ENCODE measurements at regions not wholly inside any gene's neighbourhood (a gene's known extent, or its start where the extent isn't known, plus 50 kb on each side); places are given as distances from the start of the nearest gene placed in this dataset.

DNA sequence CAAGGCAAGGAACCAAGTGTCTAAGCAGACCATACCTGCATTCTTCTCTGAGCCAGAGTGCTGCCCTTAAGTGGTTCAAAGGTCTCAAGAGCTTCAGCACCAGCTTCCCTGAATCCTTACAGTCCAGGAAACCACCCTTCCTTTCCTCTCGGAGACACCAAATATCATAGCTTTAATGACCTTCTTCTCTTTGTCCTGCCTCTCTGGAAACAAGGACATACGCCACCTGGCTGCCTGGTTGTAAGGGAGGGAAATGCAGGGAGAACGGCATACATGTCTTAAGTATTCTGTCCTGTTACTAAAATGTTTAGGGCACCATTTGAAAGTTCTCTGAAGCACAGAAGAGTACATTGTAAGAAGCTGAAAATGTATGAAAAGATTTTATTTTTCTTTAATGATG lies 155.6 kb upstream of the ARRDC4 start:
- no peaks in the 10 kb centered on the region for H3K36me3 ChIP-seq (ENCODE audit: control insufficient read depth in 3 of 3, insufficient read depth in 2 of 3, low read depth in 1 of 3, low read length in 3 of 3)
- H3K4me3 ChIP-seq (ENCODE audit: low read depth in 1 of 3, low read length in 3 of 3) = no peak overlapping the region
- no peaks in the 10 kb centered on the region for H3K27me3 ChIP-seq (ENCODE audit: control insufficient read depth in 3 of 3, insufficient read depth in 3 of 3, low read length in 3 of 3)
- no peaks in the 10 kb centered on the region for H3K4me1 ChIP-seq (ENCODE audit: control insufficient read depth in 3 of 3, insufficient read depth in 2 of 3, low read depth in 1 of 3, low read length in 2 of 3)
- WGBS, 3 donors = 70 to 77% (median 76%) methylated on average over 3 of the region's 3 CpGs
- no peak overlapping the region for H3K27ac ChIP-seq (ENCODE audit: low read depth in 1 of 3, low read length in 2 of 3)
- FAIRE-seq (no peak), DNase-seq (no peak)
- H3K9me3 ChIP-seq (ENCODE audit: control insufficient read depth in 2 of 2, insufficient read depth in 1 of 2, low read depth in 1 of 2, low read length in 1 of 2) = no peaks in the 10 kb centered on the region

DNA sequence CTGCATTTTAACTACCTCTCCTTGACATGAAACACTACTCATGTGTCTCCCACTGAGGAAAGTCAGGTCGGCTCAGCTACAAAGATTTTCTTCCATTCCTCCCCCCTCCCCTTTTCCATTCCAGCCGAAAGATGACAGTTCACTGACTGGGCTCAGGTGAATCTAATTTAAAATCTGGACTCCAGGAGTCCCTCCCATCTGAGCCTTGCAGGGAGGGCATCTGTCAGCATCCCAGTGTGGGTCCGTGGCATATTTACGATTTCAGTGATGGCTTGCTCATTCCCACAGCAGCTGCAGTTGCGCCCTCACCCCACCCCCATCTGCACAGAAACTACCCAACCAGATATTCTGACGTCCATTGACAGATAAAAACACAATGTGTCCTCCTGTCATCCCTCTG lies 153.7 kb upstream of the ARRDC4 start:
- FAIRE-seq = no peak
- Histone ChIP-seq H3K27me3 (ENCODE audit: control insufficient read depth in 3 of 3, insufficient read depth in 3 of 3, low read length in 3 of 3) (no peaks in the 10 kb centered on the region), H3K4me3 (ENCODE audit: low read depth in 1 of 3, low read length in 3 of 3) (no peak overlapping the region), H3K36me3 (ENCODE audit: control insufficient read depth in 3 of 3, insufficient read depth in 2 of 3, low read depth in 1 of 3, low read length in 3 of 3) (no peaks in the 10 kb centered on the region), H3K4me1 (ENCODE audit: control insufficient read depth in 3 of 3, insufficient read depth in 2 of 3, low read depth in 1 of 3, low read length in 2 of 3) (no peaks in the 10 kb centered on the region), H3K9me3 (ENCODE audit: control insufficient read depth in 2 of 2, insufficient read depth in 1 of 2, low read depth in 1 of 2, low read length in 1 of 2) (peaks cover 0 to under 1% of the 10 kb centered on the region in 2 donors), H3K27ac (ENCODE audit: low read depth in 1 of 3, low read length in 2 of 3) (no peak overlapping the region)
- 75 to 81% (median 80%) methylated on average over 6 of the region's 6 CpGs for WGBS, 3 donors
- no peak for DNase-seq

DNA sequence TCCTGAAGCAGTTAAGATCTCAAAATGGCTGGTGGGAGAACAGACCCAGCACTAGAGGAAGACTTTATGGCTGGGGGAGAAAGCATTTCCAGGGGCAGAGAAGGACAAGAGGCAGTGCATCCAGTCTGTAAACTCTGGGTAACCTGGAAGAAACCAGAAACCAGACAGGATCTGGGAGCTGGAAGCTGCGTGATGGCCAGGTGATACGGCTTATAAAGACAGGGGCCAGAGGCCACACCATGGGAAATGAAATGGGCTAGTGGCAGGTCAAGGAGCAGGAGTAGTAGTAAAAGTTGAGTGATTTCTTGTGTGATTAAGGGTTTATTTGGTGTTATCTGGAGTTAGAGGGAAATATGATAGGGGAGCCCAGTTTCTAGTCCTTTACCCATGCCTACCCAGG lies 144.7 kb upstream of the ARRDC4 start:
- no peaks in the 10 kb centered on the region for H3K27me3 ChIP-seq (ENCODE audit: control insufficient read depth in 3 of 3, insufficient read depth in 3 of 3, low read length in 3 of 3)
- FAIRE-seq (no peak), DNase-seq (no peak)
- H3K36me3 ChIP-seq (ENCODE audit: control insufficient read depth in 3 of 3, insufficient read depth in 2 of 3, low read depth in 1 of 3, low read length in 3 of 3) = no peaks in the 10 kb centered on the region
- no peaks in the 10 kb centered on the region for H3K4me1 ChIP-seq (ENCODE audit: control insufficient read depth in 3 of 3, insufficient read depth in 2 of 3, low read depth in 1 of 3, low read length in 2 of 3)
- H3K27ac ChIP-seq (ENCODE audit: low read depth in 1 of 3, low read length in 2 of 3) = no peak overlapping the region
- 50 to 71% (median 69%) methylated on average over 2 of the region's 2 CpGs for WGBS, 3 donors
- H3K4me3 ChIP-seq (ENCODE audit: low read depth in 1 of 3, low read length in 3 of 3) = no peak overlapping the region
- peaks cover 0 to 6% of the 10 kb centered on the region in 2 donors for H3K9me3 ChIP-seq (ENCODE audit: control insufficient read depth in 2 of 2, insufficient read depth in 1 of 2, low read depth in 1 of 2, low read length in 1 of 2)

DNA sequence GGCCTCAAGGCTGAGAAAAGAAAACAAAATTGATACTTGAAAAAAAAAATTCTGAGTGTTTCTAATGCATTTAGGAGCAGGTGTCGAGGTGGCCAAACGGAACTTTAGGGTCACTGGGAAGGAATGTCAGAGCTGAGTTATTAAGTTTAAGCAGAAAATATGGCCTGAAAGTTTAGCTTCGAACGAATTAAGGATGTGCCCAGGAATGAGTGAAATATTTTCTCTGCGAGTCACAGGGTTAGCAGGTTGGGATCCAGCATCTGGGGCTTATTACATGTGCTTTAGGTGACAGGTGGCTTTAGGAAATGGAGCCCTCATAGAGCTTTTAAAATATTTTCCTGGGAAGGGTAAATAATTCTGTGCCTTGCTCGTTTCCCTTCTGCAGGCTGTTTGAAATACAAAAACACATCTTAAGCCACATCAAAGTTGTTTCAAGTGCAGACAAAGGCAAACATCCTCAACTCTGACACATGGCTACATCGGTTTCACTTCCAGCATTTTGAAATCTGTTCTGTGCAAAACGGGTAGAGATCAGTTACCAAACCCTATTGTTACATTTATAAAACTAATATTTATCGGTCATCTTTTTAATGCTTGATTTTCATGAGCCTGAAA lies 143.1 kb upstream of the ARRDC4 start:
- no peaks in the 10 kb centered on the region for H3K27me3 ChIP-seq (ENCODE audit: control insufficient read depth in 3 of 3, insufficient read depth in 3 of 3, low read length in 3 of 3)
- peaks cover 0 to 4% of the 10 kb centered on the region in 2 donors for H3K9me3 ChIP-seq (ENCODE audit: control insufficient read depth in 2 of 2, insufficient read depth in 1 of 2, low read depth in 1 of 2, low read length in 1 of 2)
- FAIRE-seq (no peak), DNase-seq (no peak)
- H3K27ac ChIP-seq (ENCODE audit: low read depth in 1 of 3, low read length in 2 of 3) = no peak overlapping the region
- H3K4me1 ChIP-seq (ENCODE audit: control insufficient read depth in 3 of 3, insufficient read depth in 2 of 3, low read depth in 1 of 3, low read length in 2 of 3) = no peaks in the 10 kb centered on the region
- H3K36me3 ChIP-seq (ENCODE audit: control insufficient read depth in 3 of 3, insufficient read depth in 2 of 3, low read depth in 1 of 3, low read length in 3 of 3) = no peaks in the 10 kb centered on the region
- WGBS, 3 donors = 53 to 62% (median 61%) methylated on average over 9 of the region's 9 CpGs
- no peak overlapping the region for H3K4me3 ChIP-seq (ENCODE audit: low read depth in 1 of 3, low read length in 3 of 3)

DNA sequence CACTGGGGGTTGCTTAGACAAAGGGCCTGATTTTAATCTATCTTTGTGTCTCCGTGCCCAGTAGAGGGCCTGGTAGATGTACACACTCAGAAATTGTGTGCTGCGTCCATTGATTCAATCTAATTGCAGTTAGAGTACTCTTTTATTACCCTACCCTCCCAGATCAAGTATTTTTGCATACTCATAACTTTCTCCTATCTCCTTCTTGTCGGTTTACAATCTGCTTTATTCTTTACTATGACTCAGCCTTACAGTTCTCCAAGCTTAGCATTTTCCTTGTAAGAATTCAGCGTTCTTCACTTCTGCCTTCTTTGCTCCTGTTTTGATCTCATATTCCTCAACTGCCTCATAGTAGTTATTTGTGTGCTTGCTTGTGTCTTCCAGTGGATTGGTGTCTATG lies 124.5 kb upstream of the ARRDC4 start:
- Histone ChIP-seq H3K4me1 (ENCODE audit: control insufficient read depth in 3 of 3, insufficient read depth in 2 of 3, low read depth in 1 of 3, low read length in 2 of 3) (no peaks in the 10 kb centered on the region), H3K27me3 (ENCODE audit: control insufficient read depth in 3 of 3, insufficient read depth in 3 of 3, low read length in 3 of 3) (no peaks in the 10 kb centered on the region), H3K36me3 (ENCODE audit: control insufficient read depth in 3 of 3, insufficient read depth in 2 of 3, low read depth in 1 of 3, low read length in 3 of 3) (no peaks in the 10 kb centered on the region), H3K9me3 (ENCODE audit: control insufficient read depth in 2 of 2, insufficient read depth in 1 of 2, low read depth in 1 of 2, low read length in 1 of 2) (peaks cover 0 to 8% of the 10 kb centered on the region in 2 donors), H3K4me3 (ENCODE audit: low read depth in 1 of 3, low read length in 3 of 3) (no peak overlapping the region), H3K27ac (ENCODE audit: low read depth in 1 of 3, low read length in 2 of 3) (no peak overlapping the region)
- peak in 1 of 2 donors; percentile 26 for DNase-seq
- no peak for FAIRE-seq
- 21 to 67% (median 39%) methylated on average over 4 of the region's 4 CpGs for WGBS, 3 donors

DNA sequence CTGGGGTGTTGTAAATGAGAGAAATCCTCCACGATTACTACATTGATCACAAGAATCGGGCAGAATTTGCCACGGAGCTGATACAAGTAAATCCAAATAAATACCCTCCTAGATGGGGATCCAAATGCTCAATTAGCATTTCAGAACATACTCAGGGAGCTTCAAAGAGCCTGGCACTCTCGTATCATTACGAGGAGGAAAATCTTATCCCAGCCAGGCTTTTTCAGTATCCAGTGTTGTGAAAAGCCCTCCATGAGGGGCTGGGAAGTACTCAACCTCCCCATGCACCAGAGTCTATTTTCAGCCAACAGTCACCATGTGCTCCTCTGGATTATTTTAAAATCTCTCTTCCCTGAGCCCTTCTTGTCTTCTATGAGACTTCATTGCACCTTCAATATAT lies 122.6 kb upstream of the ARRDC4 start:
- no peak for FAIRE-seq
- H3K27me3 ChIP-seq (ENCODE audit: control insufficient read depth in 3 of 3, insufficient read depth in 3 of 3, low read length in 3 of 3) = no peaks in the 10 kb centered on the region
- no peaks in the 10 kb centered on the region for H3K36me3 ChIP-seq (ENCODE audit: control insufficient read depth in 3 of 3, insufficient read depth in 2 of 3, low read depth in 1 of 3, low read length in 3 of 3)
- no peaks in the 10 kb centered on the region for H3K4me1 ChIP-seq (ENCODE audit: control insufficient read depth in 3 of 3, insufficient read depth in 2 of 3, low read depth in 1 of 3, low read length in 2 of 3)
- 52 to 57% (median 52%) methylated on average over 5 of the region's 5 CpGs for WGBS, 3 donors
- no peak overlapping the region for H3K27ac ChIP-seq (ENCODE audit: low read depth in 1 of 3, low read length in 2 of 3)
- no peak overlapping the region for H3K4me3 ChIP-seq (ENCODE audit: low read depth in 1 of 3, low read length in 3 of 3)
- peaks cover 0 to 8% of the 10 kb centered on the region in 2 donors for H3K9me3 ChIP-seq (ENCODE audit: control insufficient read depth in 2 of 2, insufficient read depth in 1 of 2, low read depth in 1 of 2, low read length in 1 of 2)
- no peak for DNase-seq

DNA sequence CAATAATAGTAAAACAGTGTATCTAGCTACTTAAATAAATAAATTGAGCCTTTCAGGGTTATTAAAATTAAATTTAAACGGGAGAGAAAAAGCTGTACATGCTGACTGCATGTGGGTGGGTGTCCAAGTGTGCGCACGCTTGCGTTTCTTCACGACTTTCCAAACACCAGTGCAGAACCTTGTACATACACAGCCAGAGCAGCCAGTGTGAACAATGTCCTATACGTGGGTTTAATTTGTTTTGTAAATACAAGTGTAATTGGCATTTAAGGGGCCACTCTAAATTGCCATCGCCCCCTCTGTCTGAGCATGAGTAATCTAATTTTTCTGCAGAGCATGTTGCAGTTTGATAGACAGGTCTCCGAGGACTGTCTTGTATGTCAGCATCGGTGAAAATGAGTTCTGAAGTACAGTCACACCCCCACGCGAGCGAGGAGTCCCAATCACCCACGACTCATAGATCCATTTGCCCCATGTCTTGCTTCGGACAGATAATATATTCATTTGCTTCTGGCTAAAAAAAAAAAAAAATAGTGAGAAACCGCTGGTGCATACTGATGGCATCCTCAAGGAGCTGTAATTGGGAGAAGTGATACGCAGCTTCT lies 121.8 kb upstream of the ARRDC4 start:
- no peak overlapping the region for H3K27ac ChIP-seq (ENCODE audit: low read depth in 1 of 3, low read length in 2 of 3)
- H3K36me3 ChIP-seq (ENCODE audit: control insufficient read depth in 3 of 3, insufficient read depth in 2 of 3, low read depth in 1 of 3, low read length in 3 of 3) = no peaks in the 10 kb centered on the region
- no peaks in the 10 kb centered on the region for H3K4me1 ChIP-seq (ENCODE audit: control insufficient read depth in 3 of 3, insufficient read depth in 2 of 3, low read depth in 1 of 3, low read length in 2 of 3)
- DNase-seq (no peak), FAIRE-seq (no peak)
- no peaks in the 10 kb centered on the region for H3K27me3 ChIP-seq (ENCODE audit: control insufficient read depth in 3 of 3, insufficient read depth in 3 of 3, low read length in 3 of 3)
- H3K9me3 ChIP-seq (ENCODE audit: control insufficient read depth in 2 of 2, insufficient read depth in 1 of 2, low read depth in 1 of 2, low read length in 1 of 2) = peaks cover 0 to 1% of the 10 kb centered on the region in 2 donors
- 69 to 75% (median 69%) methylated on average over 16 of the region's 16 CpGs for WGBS, 3 donors
- H3K4me3 ChIP-seq (ENCODE audit: low read depth in 1 of 3, low read length in 3 of 3) = no peak overlapping the region

DNA sequence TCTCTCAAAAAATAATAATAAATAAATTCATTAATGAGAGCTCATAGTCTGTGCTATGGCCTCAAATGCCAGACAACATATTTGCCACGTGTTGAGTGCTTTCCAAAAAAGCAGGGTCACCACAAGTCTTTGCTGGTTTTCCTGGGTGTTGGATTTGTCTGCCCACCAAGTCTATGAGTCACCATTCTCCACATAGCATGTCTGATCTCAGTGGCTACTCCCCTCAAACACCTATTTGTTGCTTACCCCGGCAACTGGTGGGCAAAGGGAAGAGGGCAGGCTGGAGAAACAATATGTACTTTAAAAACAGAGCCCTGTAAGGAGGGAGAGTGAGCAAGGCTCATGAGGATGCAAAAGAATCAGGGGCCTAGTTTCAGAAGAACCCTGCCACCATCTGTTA lies 120.0 kb upstream of the ARRDC4 start:
- 53 to 69% (median 65%) methylated on average over 2 of the region's 2 CpGs for WGBS, 3 donors
- no peak overlapping the region for H3K4me3 ChIP-seq (ENCODE audit: low read depth in 1 of 3, low read length in 3 of 3)
- FAIRE-seq (no peak), DNase-seq (no peak)
- no peaks in the 10 kb centered on the region for H3K9me3 ChIP-seq (ENCODE audit: control insufficient read depth in 2 of 2, insufficient read depth in 1 of 2, low read depth in 1 of 2, low read length in 1 of 2)
- H3K36me3 ChIP-seq (ENCODE audit: control insufficient read depth in 3 of 3, insufficient read depth in 2 of 3, low read depth in 1 of 3, low read length in 3 of 3) = no peaks in the 10 kb centered on the region
- no peaks in the 10 kb centered on the region for H3K27me3 ChIP-seq (ENCODE audit: control insufficient read depth in 3 of 3, insufficient read depth in 3 of 3, low read length in 3 of 3)
- H3K27ac ChIP-seq (ENCODE audit: low read depth in 1 of 3, low read length in 2 of 3) = no peak overlapping the region
- no peaks in the 10 kb centered on the region for H3K4me1 ChIP-seq (ENCODE audit: control insufficient read depth in 3 of 3, insufficient read depth in 2 of 3, low read depth in 1 of 3, low read length in 2 of 3)

DNA sequence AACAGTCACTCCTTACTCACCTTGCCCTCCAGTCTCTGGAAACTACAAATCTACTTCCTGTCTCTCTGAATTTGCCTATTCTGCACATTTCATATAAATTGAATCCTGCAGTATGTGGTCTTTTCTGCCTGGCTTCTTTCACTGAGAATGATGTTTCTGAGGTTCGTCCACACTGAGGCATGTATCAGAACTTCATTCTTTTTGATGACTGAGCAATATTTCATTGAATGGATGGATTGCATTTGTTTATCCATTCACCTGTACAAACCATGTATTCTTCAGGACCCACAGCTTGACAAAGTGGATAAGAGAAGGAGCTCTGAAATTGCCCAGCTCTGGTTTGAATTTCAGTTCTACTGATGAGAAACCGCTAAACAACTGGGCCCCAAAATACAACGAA lies 118.9 kb upstream of the ARRDC4 start:
- no peaks in the 10 kb centered on the region for H3K9me3 ChIP-seq (ENCODE audit: control insufficient read depth in 2 of 2, insufficient read depth in 1 of 2, low read depth in 1 of 2, low read length in 1 of 2)
- 86 to 90% (median 86%) methylated on average over 3 of the region's 3 CpGs for WGBS, 3 donors
- no peak overlapping the region for H3K27ac ChIP-seq (ENCODE audit: low read depth in 1 of 3, low read length in 2 of 3)
- no peak overlapping the region for H3K4me3 ChIP-seq (ENCODE audit: low read depth in 1 of 3, low read length in 3 of 3)
- no peaks in the 10 kb centered on the region for H3K27me3 ChIP-seq (ENCODE audit: control insufficient read depth in 3 of 3, insufficient read depth in 3 of 3, low read length in 3 of 3)
- DNase-seq (no peak), FAIRE-seq (no peak)
- no peaks in the 10 kb centered on the region for H3K4me1 ChIP-seq (ENCODE audit: control insufficient read depth in 3 of 3, insufficient read depth in 2 of 3, low read depth in 1 of 3, low read length in 2 of 3)
- no peaks in the 10 kb centered on the region for H3K36me3 ChIP-seq (ENCODE audit: control insufficient read depth in 3 of 3, insufficient read depth in 2 of 3, low read depth in 1 of 3, low read length in 3 of 3)

All from small intestine (tissue), 7 donors.